Coronary artery (tissue), 2 donors: ENCODE measurements at regions not wholly inside any gene's neighbourhood (a gene's known extent, or its start where the extent isn't known, plus 50 kb on each side); places are given as distances from the start of the nearest gene placed in this dataset.
"Not testable (repeated sequence)": the region's sequence is repeated elsewhere in the genome, so short reads cannot be mapped to it uniquely, and the experiment has no call there.

Experiments
- DNase-seq: peaks from one replicate; pipeline ENCODE4 v3.0.0-alpha.2; 2017; ENCODE audit warnings: low spot score
- H3K27ac ChIP-seq, 2 donors: fragments of 200-600 bp; sonication (generic); one replicate each; pipeline ENCODE4 v1.5.1; 2016 to 2019
- H3K4me3 ChIP-seq: fragments of 200-600 bp; sonication (generic); 2 replicates; pipeline ENCODE4 v1.5.1; 2016; ENCODE audit warnings: mild to moderate bottlenecking, moderate library complexity
- CTCF ChIP-seq: fragments of 200-600 bp; sonication (generic); IDR thresholded peaks from one replicate; pipeline ENCODE4 v1.5.1; 2019; ENCODE audit warnings: antibody characterized with exemption

- no peak for TF ChIP-seq CTCF
- no peak overlapping the region for H3K4me3 ChIP-seq
- DNase-seq: no peak
- H3K27ac ChIP-seq: no peak overlapping the region
Measured at GRCh38 chr15:38809621-38810020, 245.0 kb upstream of the RASGRP1 start.

- TF ChIP-seq CTCF: no peak
- no peak for DNase-seq
- H3K27ac ChIP-seq: no peak overlapping the region
- no peak overlapping the region for H3K4me3 ChIP-seq
Measured at GRCh38 chr15:38810686-38811085, 246.1 kb upstream of the RASGRP1 start.

GRCh38 chr15:38814254-38814653 is 249.6 kb upstream of the RASGRP1 start:
- not testable (repeated sequence) for H3K4me3 ChIP-seq, DNase-seq, H3K27ac ChIP-seq

GRCh38 chr15:38814891-38815290 is 250.3 kb upstream of the RASGRP1 start:
- H3K27ac ChIP-seq: no peak overlapping the region
- TF ChIP-seq CTCF: no peak

GRCh38 chr15:38817427-38818156 is 253.0 kb upstream of the RASGRP1 start:
- peak; percentile 87 for DNase-seq
- Histone ChIP-seq H3K27ac (peak overlapping the region in 1 of 2 donors; percentile 38), H3K4me3 (peak overlapping the region; percentile 47)
- peak; percentile 99 for TF ChIP-seq CTCF

More at GRCh38 chr15:38814891-38815290, 250.3 kb upstream of the RASGRP1 start:
- no peak overlapping the region for H3K4me3 ChIP-seq
- DNase-seq: no peak

GRCh38 chr15:38818157-38818790 is 253.7 kb upstream of the RASGRP1 start:
- DNase-seq: no peak
- H3K4me3 ChIP-seq: peak overlapping the region; percentile 47
- H3K27ac ChIP-seq: no peak overlapping the region
- TF ChIP-seq CTCF: no peak

GRCh38 chr15:38819387-38819950 is 254.9 kb upstream of the RASGRP1 start:
- Histone ChIP-seq H3K27ac (no peak overlapping the region), H3K4me3 (no peak overlapping the region)
- TF ChIP-seq CTCF: no peak
- DNase-seq: no peak
